ENCODE measurements at regions not wholly inside any gene's neighbourhood (a gene's known extent, or its start where the extent isn't known, plus 50 kb on each side); places are given as distances from the start of the nearest gene placed in this dataset.

- DNase-seq = no peak
Observed at GRCh38 chrX:14124562-14124961, 94.9 kb upstream of the GEMIN8 start.

GRCh38 chrX:14095702-14096101 lies 66.0 kb upstream of the GEMIN8 start:
- DNase-seq = peak; percentile 32

- no peak for DNase-seq
Observed at GRCh38 chrX:14094191-14094590, 64.5 kb upstream of the GEMIN8 start.

GRCh38 chrX:14084466-14084865 lies 54.8 kb upstream of the GEMIN8 start:
- no peak for DNase-seq

GRCh38 chrX:14083783-14084182 lies 54.1 kb upstream of the GEMIN8 start:
- DNase-seq = no peak

- DNase-seq = no peak
Observed at GRCh38 chrX:14079891-14080430, 50.3 kb upstream of the GEMIN8 start.
